Vagina (tissue), 2 donors: ENCODE measurements at regions not wholly inside any gene's neighbourhood (a gene's known extent, or its start where the extent isn't known, plus 50 kb on each side); places are given as distances from the start of the nearest gene placed in this dataset. TPM values are rescaled to one million over a fixed set of nuclear protein-coding genes. Genes with fewer than 3 reads are reported as not detected.

Source experiments
- DNase-seq, 2 donors: peaks; one replicate each; pipeline ENCODE4 v3.0.0-alpha.2; 2017; ENCODE audit errors: extremely low spot score in 2 of 2
- H3K27ac ChIP-seq: fragments of 200-600 bp; sonication (generic); one replicate; pipeline ENCODE4 v1.5.1; 2019
- H3K27me3 ChIP-seq: fragments of 200-600 bp; sonication (generic); one replicate; pipeline ENCODE4 v1.5.1; 2019
- H3K36me3 ChIP-seq, 2 donors: fragments of 200-600 bp; sonication (generic); one replicate each; pipeline ENCODE4 v1.5.1; 2017 to 2019
- H3K4me1 ChIP-seq: fragments of 200-600 bp; sonication (generic); one replicate; pipeline ENCODE4 v1.5.1; 2019
- H3K4me3 ChIP-seq, 2 donors: fragments of 200-600 bp; sonication (generic); 1 replicate in 1 of 2; 2 replicates in 1 of 2; pipeline ENCODE4 v1.5.1; 2016 to 2019
- H3K9me3 ChIP-seq: fragments of 200-600 bp; sonication (generic); one replicate; pipeline ENCODE4 v1.5.1; 2019
- CTCF ChIP-seq, 3 experiments: fragments of 450-650 bp in 2 of 3; fragments of 200-600 bp in 1 of 3; sonication (generic) in 1 of 3; IDR thresholded peaks; one replicate each; pipeline ENCODE4 v1.5.1; 2017 to 2019; ENCODE audit warnings: antibody characterized with exemption in 3 of 3, mild to moderate bottlenecking in 2 of 3, moderate library complexity in 2 of 3
- POLR2A ChIP-seq, 2 donors: fragments of 450-650 bp; IDR thresholded peaks; one replicate each; pipeline ENCODE4 v1.6.1; 2017; ENCODE audit warnings: antibody characterized with exemption in 2 of 2, mild to moderate bottlenecking in 2 of 2, moderate library complexity in 2 of 2
- POLR2AphosphoS5 ChIP-seq, 2 donors: sonication (generic); formaldehyde crosslinking; IDR thresholded peaks; one replicate each; pipeline ENCODE4 v1.9.0; 2017; ENCODE audit warnings: antibody characterized with exemption in 2 of 2, mild to moderate bottlenecking in 2 of 2, low read depth in 1 of 2; ENCODE audit not compliant: insufficient read depth in 1 of 2
- intact Hi-C: fragments of 100-400 bp; cut with DNase I; formaldehyde crosslinking; loops from one replicate; pipeline ENCODE4 v1.15.1; 2023
- small RNA-seq: library from RNA; depleted of rRNA; stranded (forward); fragments of <200 nt; gene quantifications from one replicate; pipeline ENCODE3, GENCODE V24; 2016

DNA sequence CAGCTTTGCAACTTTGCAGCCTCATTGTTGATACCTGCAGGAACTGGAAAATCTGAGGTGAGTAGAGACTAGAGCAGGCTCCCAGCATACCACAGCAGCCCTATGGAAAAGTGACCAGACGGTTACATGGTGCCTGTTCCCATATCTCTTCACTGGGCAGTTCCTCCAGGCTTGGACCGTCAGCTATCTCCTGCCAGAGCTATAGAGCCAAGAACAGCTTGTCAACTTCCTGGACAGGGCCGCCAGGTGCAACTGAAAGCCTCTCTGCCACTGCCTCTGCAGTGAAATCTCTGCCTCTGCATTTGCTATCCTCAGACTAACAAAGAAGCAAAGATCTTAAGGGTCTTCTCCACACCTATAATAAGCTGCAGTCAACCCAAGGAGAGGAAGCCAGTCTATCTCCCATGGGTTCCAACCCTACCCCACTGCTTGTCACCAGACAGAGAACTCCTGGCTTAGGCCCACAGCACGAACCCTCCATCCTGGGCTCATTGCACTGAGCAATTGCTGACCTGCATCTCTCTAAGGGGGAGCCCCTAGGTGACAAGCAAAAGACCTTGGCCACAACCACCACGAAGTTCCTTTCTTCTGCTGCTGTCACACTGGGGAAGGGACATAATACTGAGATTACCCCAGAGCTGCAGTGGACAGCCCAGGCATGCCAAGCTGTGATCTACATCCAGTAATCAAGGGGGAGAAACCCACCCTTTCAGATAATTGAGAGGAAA, 60.1 kb upstream of the KHDRBS2 start:
- intact Hi-C loops = no loop called here
- H3K36me3 ChIP-seq = no peaks in the 10 kb centered on the region
- no peak overlapping the region for H3K27ac ChIP-seq
- no peak for TF ChIP-seq CTCF (IDR thresholded peaks at IDR 0.05)
- TF ChIP-seq POLR2AphosphoS5 (IDR thresholded peaks at IDR 0.05; ENCODE audit: insufficient read depth in 1 of 2, low read depth in 1 of 2) = no peak
- TF ChIP-seq POLR2A (IDR thresholded peaks at IDR 0.05) = no peak
- no peaks in the 10 kb centered on the region for H3K4me1 ChIP-seq
- no peaks in the 10 kb centered on the region for H3K9me3 ChIP-seq
- no peak overlapping the region for H3K4me3 ChIP-seq
- no peak for DNase-seq
- no peaks in the 10 kb centered on the region for H3K27me3 ChIP-seq

GRCh38 chr6:62345446-62345845, 59.4 kb upstream of the KHDRBS2 start:
- H3K9me3 ChIP-seq = no peaks in the 10 kb centered on the region
- TF ChIP-seq POLR2AphosphoS5 (IDR thresholded peaks at IDR 0.05; ENCODE audit: insufficient read depth in 1 of 2, low read depth in 1 of 2) (no peak), CTCF (IDR thresholded peaks at IDR 0.05) (no peak), POLR2A (IDR thresholded peaks at IDR 0.05) (no peak)
- H3K36me3 ChIP-seq = no peaks in the 10 kb centered on the region
- DNase-seq = no peak
- intact Hi-C loops = no loop called here
- no peak overlapping the region for H3K27ac ChIP-seq
- H3K4me1 ChIP-seq = no peaks in the 10 kb centered on the region
- no peak overlapping the region for H3K4me3 ChIP-seq
- no peaks in the 10 kb centered on the region for H3K27me3 ChIP-seq

GRCh38 chr6:62344850-62345249, 58.8 kb upstream of the KHDRBS2 start:
- no peaks in the 10 kb centered on the region for H3K27me3 ChIP-seq
- DNase-seq = no peak
- intact Hi-C loops = no loop called here

GRCh38 chr6:62338477-62338876, 52.5 kb upstream of the KHDRBS2 start:
- H3K4me1 ChIP-seq = no peaks in the 10 kb centered on the region
- H3K36me3 ChIP-seq = no peaks in the 10 kb centered on the region
- DNase-seq = no peak
- no peak overlapping the region for H3K4me3 ChIP-seq
- intact Hi-C loops = no loop called here
- no peaks in the 10 kb centered on the region for H3K9me3 ChIP-seq
- no peak for TF ChIP-seq POLR2AphosphoS5 (IDR thresholded peaks at IDR 0.05; ENCODE audit: insufficient read depth in 1 of 2, low read depth in 1 of 2)
- TF ChIP-seq CTCF (IDR thresholded peaks at IDR 0.05) = no peak
- no peak for TF ChIP-seq POLR2A (IDR thresholded peaks at IDR 0.05)
- H3K27ac ChIP-seq = no peak overlapping the region
- no peaks in the 10 kb centered on the region for H3K27me3 ChIP-seq

More at GRCh38 chr6:62344850-62345249, 58.8 kb upstream of the KHDRBS2 start:
- no peak overlapping the region for H3K4me3 ChIP-seq
- H3K4me1 ChIP-seq = no peaks in the 10 kb centered on the region
- H3K36me3 ChIP-seq = no peaks in the 10 kb centered on the region
- no peaks in the 10 kb centered on the region for H3K9me3 ChIP-seq
- TF ChIP-seq POLR2AphosphoS5 (IDR thresholded peaks at IDR 0.05; ENCODE audit: insufficient read depth in 1 of 2, low read depth in 1 of 2) (no peak), POLR2A (IDR thresholded peaks at IDR 0.05) (no peak), CTCF (IDR thresholded peaks at IDR 0.05) (no peak)
- H3K27ac ChIP-seq = no peak overlapping the region

Small RNA genes lying in the stretch of these regions (small RNA-seq; reads per million reads assigned to genes)
- gene AL355375.2 = not detected
